Stimulated activated CD4-positive, alpha-beta T cell treated with anti-CD3 and anti-CD28 coated beads, Interleukin-1b, Interleukin-23, amount 100 ng/mL, for 1 hour (primary cell): ENCODE measurements at regions not wholly inside any gene's neighbourhood (a gene's known extent, or its start where the extent isn't known, plus 50 kb on each side); places are given as distances from the start of the nearest gene placed in this dataset.

Experiments
- DNase-seq, 2 donors: peaks; one replicate each; pipeline ENCODE4 v3.0.0-alpha.2; 2020; ENCODE audit warnings: low read depth in 2 of 2

- no peak for DNase-seq
Measured at GRCh38 chr10:104505521-104506042, 135.5 kb upstream of the SORCS3 start.

- DNase-seq: no peak
Measured at GRCh38 chr10:104509981-104510380, 131.1 kb upstream of the SORCS3 start.

- no peak for DNase-seq
Measured at GRCh38 chr10:104510644-104511043, 130.4 kb upstream of the SORCS3 start.

- no peak for DNase-seq
Measured at GRCh38 chr10:104512800-104513199, 128.3 kb upstream of the SORCS3 start.

- DNase-seq: no peak
Measured at GRCh38 chr10:104515678-104516199, 125.4 kb upstream of the SORCS3 start.

- DNase-seq: no peak
Measured at GRCh38 chr10:104516986-104517385, 124.1 kb upstream of the SORCS3 start.

GRCh38 chr10:104517946-104518345 lies 123.1 kb upstream of the SORCS3 start:
- no peak for DNase-seq

- DNase-seq: no peak
Measured at GRCh38 chr10:104518891-104519290, 122.2 kb upstream of the SORCS3 start.

GRCh38 chr10:104520653-104521052 lies 120.4 kb upstream of the SORCS3 start:
- no peak for DNase-seq

GRCh38 chr10:104521901-104522694 lies 119.0 kb upstream of the SORCS3 start:
- no peak for DNase-seq

- no peak for DNase-seq
Measured at GRCh38 chr10:104526188-104526587, 114.9 kb upstream of the SORCS3 start.

GRCh38 chr10:104527013-104527412 lies 114.1 kb upstream of the SORCS3 start:
- DNase-seq: no peak

GRCh38 chr10:104540181-104540580 lies 100.9 kb upstream of the SORCS3 start:
- DNase-seq: no peak

GRCh38 chr10:104541820-104542219 lies 99.3 kb upstream of the SORCS3 start:
- DNase-seq: no peak

GRCh38 chr10:104546336-104546735 lies 94.8 kb upstream of the SORCS3 start:
- no peak for DNase-seq

- DNase-seq: no peak
Measured at GRCh38 chr10:104546756-104547155, 94.3 kb upstream of the SORCS3 start.

- DNase-seq: no peak
Measured at GRCh38 chr10:104548090-104548489, 93.0 kb upstream of the SORCS3 start.

- DNase-seq: no peak
Measured at GRCh38 chr10:104556831-104557230, 84.3 kb upstream of the SORCS3 start.

- no peak for DNase-seq
Measured at GRCh38 chr10:104557966-104558365, 83.1 kb upstream of the SORCS3 start.

GRCh38 chr10:104559935-104560334 lies 81.2 kb upstream of the SORCS3 start:
- DNase-seq: no peak

GRCh38 chr10:104563051-104563450 lies 78.0 kb upstream of the SORCS3 start:
- no peak for DNase-seq

GRCh38 chr10:104563548-104563947 lies 77.5 kb upstream of the SORCS3 start:
- DNase-seq: no peak

- no peak for DNase-seq
Measured at GRCh38 chr10:104574427-104574826, 66.7 kb upstream of the SORCS3 start.
